ENCODE measurements at regions not wholly inside any gene's neighbourhood (a gene's known extent, or its start where the extent isn't known, plus 50 kb on each side); places are given as distances from the start of the nearest gene placed in this dataset.
"Not testable (repeated sequence)": the region's sequence is repeated elsewhere in the genome, so short reads cannot be mapped to it uniquely, and the experiment has no call there.

GRCh38 chr5:51686622-51687021 lies 303.4 kb downstream of the ISL1 start:
- Mint-ChIP-seq H3K4me3 (no peak overlapping the region), H3K36me3 (no peaks in the 10 kb centered on the region), H3K27me3 (ENCODE audit: low read depth) (no peaks in the 10 kb centered on the region), H3K9me3 (peaks cover 4% of the 10 kb centered on the region), H3K27ac (no peak overlapping the region), H3K4me1 (peaks cover 17% of the 10 kb centered on the region)
- DNase-seq (ENCODE audit: low spot score in 2 of 2, unreplicated experiment in 2 of 2): no peak
- no peak for TF ChIP-seq CTCF (IDR thresholded peaks at IDR 0.05; ENCODE audit: unreplicated experiment)

GRCh38 chr5:51691538-51692079 lies 308.4 kb downstream of the ISL1 start:
- H3K4me3 Mint-ChIP-seq: no peak overlapping the region
- no peak overlapping the region for H3K27ac Mint-ChIP-seq
- no peak for DNase-seq (ENCODE audit: low spot score in 2 of 2, unreplicated experiment in 2 of 2)
- no peaks in the 10 kb centered on the region for H3K27me3 Mint-ChIP-seq (ENCODE audit: low read depth)
- peaks cover 4% of the 10 kb centered on the region for H3K36me3 Mint-ChIP-seq
- H3K9me3 Mint-ChIP-seq: peaks cover 22% of the 10 kb centered on the region
- no peak for TF ChIP-seq CTCF (IDR thresholded peaks at IDR 0.05; ENCODE audit: unreplicated experiment)
- H3K4me1 Mint-ChIP-seq: peaks cover 7% of the 10 kb centered on the region

- H3K4me3 Mint-ChIP-seq: no peak overlapping the region
- H3K9me3 Mint-ChIP-seq: peaks cover 29% of the 10 kb centered on the region
- DNase-seq (ENCODE audit: low spot score in 2 of 2, unreplicated experiment in 2 of 2): no peak
- no peaks in the 10 kb centered on the region for H3K27me3 Mint-ChIP-seq (ENCODE audit: low read depth)
- H3K4me1 Mint-ChIP-seq: peaks cover 7% of the 10 kb centered on the region
- H3K27ac Mint-ChIP-seq: no peak overlapping the region
- H3K36me3 Mint-ChIP-seq: peaks cover 4% of the 10 kb centered on the region
- no peak for TF ChIP-seq CTCF (IDR thresholded peaks at IDR 0.05; ENCODE audit: unreplicated experiment)
Measured at GRCh38 chr5:51694826-51695225, 311.6 kb downstream of the ISL1 start.

GRCh38 chr5:51696122-51696521 lies 312.9 kb downstream of the ISL1 start:
- H3K36me3 Mint-ChIP-seq: peaks cover 4% of the 10 kb centered on the region
- H3K27me3 Mint-ChIP-seq (ENCODE audit: low read depth): no peaks in the 10 kb centered on the region
- TF ChIP-seq CTCF (IDR thresholded peaks at IDR 0.05; ENCODE audit: unreplicated experiment): no peak

GRCh38 chr5:51702046-51702445 lies 318.8 kb downstream of the ISL1 start:
- not testable (repeated sequence) for H3K27ac Mint-ChIP-seq; H3K36me3 Mint-ChIP-seq; H3K4me3 Mint-ChIP-seq; H3K4me1 Mint-ChIP-seq; H3K27me3 Mint-ChIP-seq (ENCODE audit: low read depth); DNase-seq (ENCODE audit: low spot score in 2 of 2, unreplicated experiment in 2 of 2)
- peaks cover 34% of the 10 kb centered on the region for H3K9me3 Mint-ChIP-seq

More at GRCh38 chr5:51696122-51696521, 312.9 kb downstream of the ISL1 start:
- no peak for DNase-seq (ENCODE audit: low spot score in 2 of 2, unreplicated experiment in 2 of 2)
- H3K27ac Mint-ChIP-seq: no peak overlapping the region
- H3K4me3 Mint-ChIP-seq: no peak overlapping the region
- peaks cover 39% of the 10 kb centered on the region for H3K9me3 Mint-ChIP-seq
- peaks cover 4% of the 10 kb centered on the region for H3K4me1 Mint-ChIP-seq

GRCh38 chr5:51712201-51712600 lies 329.0 kb downstream of the ISL1 start:
- Mint-ChIP-seq H3K9me3 (peaks cover 25% of the 10 kb centered on the region), H3K4me1 (no peaks in the 10 kb centered on the region), H3K27me3 (ENCODE audit: low read depth) (no peaks in the 10 kb centered on the region), H3K36me3 (no peaks in the 10 kb centered on the region), H3K4me3 (no peak overlapping the region), H3K27ac (no peak overlapping the region)
- no peak for DNase-seq (ENCODE audit: low spot score in 2 of 2, unreplicated experiment in 2 of 2)
- TF ChIP-seq CTCF (IDR thresholded peaks at IDR 0.05; ENCODE audit: unreplicated experiment): no peak

- not testable (repeated sequence) for H3K4me3 Mint-ChIP-seq; H3K36me3 Mint-ChIP-seq; DNase-seq (ENCODE audit: low spot score in 2 of 2, unreplicated experiment in 2 of 2); H3K4me1 Mint-ChIP-seq; H3K27ac Mint-ChIP-seq; H3K27me3 Mint-ChIP-seq (ENCODE audit: low read depth)
- peaks cover 12% of the 10 kb centered on the region for H3K9me3 Mint-ChIP-seq
Measured at GRCh38 chr5:51715445-51715844, 332.2 kb downstream of the ISL1 start.

All from mesothelial cell of epicardium (in vitro differentiated cells).